PFSK-1 (cell line): ENCODE measurements at regions not wholly inside any gene's neighbourhood (a gene's known extent, or its start where the extent isn't known, plus 50 kb on each side); places are given as distances from the start of the nearest gene placed in this dataset.

Experiments
- POLR2AphosphoS5 ChIP-seq: IDR thresholded peaks from 2 replicates; pipeline ENCODE4 v1.6.1; 2012; ENCODE audit warnings: low read depth, mild to moderate bottlenecking, control low read depth, low read length, moderate library complexity
- SIN3A ChIP-seq: IDR thresholded peaks from 2 replicates; pipeline ENCODE4 v1.6.1; 2012; ENCODE audit warnings: mild to moderate bottlenecking, low read length, moderate library complexity, borderline replicate concordance; ENCODE audit not compliant: insufficient read depth
- TAF1 ChIP-seq: IDR thresholded peaks from 2 replicates; pipeline ENCODE4 v1.6.1; 2012; ENCODE audit warnings: low read length, control low read depth, borderline replicate concordance; ENCODE audit not compliant: insufficient read depth
- TF ChIP-seq, protein P1 (sequence below), 2 experiments: IDR thresholded peaks; 2 replicates each; pipeline versions ENCODE4 v1.6.1 to v1.8.0; 2011 to 2012; ENCODE audit warnings: low read depth in 2 of 2, low read length in 2 of 2, control low read depth in 1 of 2, inconsistent platforms in 1 of 2, mild to moderate bottlenecking in 1 of 2, moderate library complexity in 1 of 2; ENCODE audit not compliant: insufficient read depth in 1 of 2

GRCh38 chr7:86477343-86477935 is 166.3 kb upstream of the GRM3 start:
- TF ChIP-seq SIN3A (no peak), TAF1 (no peak), POLR2AphosphoS5 (no peak)
- TF ChIP-seq, protein P1, sequence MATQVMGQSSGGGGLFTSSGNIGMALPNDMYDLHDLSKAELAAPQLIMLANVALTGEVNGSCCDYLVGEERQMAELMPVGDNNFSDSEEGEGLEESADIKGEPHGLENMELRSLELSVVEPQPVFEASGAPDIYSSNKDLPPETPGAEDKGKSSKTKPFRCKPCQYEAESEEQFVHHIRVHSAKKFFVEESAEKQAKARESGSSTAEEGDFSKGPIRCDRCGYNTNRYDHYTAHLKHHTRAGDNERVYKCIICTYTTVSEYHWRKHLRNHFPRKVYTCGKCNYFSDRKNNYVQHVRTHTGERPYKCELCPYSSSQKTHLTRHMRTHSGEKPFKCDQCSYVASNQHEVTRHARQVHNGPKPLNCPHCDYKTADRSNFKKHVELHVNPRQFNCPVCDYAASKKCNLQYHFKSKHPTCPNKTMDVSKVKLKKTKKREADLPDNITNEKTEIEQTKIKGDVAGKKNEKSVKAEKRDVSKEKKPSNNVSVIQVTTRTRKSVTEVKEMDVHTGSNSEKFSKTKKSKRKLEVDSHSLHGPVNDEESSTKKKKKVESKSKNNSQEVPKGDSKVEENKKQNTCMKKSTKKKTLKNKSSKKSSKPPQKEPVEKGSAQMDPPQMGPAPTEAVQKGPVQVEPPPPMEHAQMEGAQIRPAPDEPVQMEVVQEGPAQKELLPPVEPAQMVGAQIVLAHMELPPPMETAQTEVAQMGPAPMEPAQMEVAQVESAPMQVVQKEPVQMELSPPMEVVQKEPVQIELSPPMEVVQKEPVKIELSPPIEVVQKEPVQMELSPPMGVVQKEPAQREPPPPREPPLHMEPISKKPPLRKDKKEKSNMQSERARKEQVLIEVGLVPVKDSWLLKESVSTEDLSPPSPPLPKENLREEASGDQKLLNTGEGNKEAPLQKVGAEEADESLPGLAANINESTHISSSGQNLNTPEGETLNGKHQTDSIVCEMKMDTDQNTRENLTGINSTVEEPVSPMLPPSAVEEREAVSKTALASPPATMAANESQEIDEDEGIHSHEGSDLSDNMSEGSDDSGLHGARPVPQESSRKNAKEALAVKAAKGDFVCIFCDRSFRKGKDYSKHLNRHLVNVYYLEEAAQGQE (IDR thresholded peaks at IDR 0.05; ENCODE audit: insufficient read depth in 1 of 2, low read depth in 2 of 2, low read length in 2 of 2), result no peak
